ENCODE measurements at regions not wholly inside any gene's neighbourhood (a gene's known extent, or its start where the extent isn't known, plus 50 kb on each side); places are given as distances from the start of the nearest gene placed in this dataset.

GRCh38 chr2:12271589-12271984 is 445.1 kb upstream of the TRIB2 start:
- Histone ChIP-seq H3K9me2 (ENCODE audit: insufficient read depth, low read length) (no peaks in the 10 kb centered on the region; the same call in 1 of the 2 replicates), H3K27ac (ENCODE audit: low read depth, low read length, poor library complexity, severe bottlenecking) (no peak overlapping the region), H3K9me3 (ENCODE audit: low read length) (no peaks in the 10 kb centered on the region), H2AFZ (ENCODE audit: low read length) (peak overlapping the region; percentile 47; the same call in 1 of the 2 replicates), H3K36me3 (ENCODE audit: insufficient read depth, low read length) (no peaks in the 10 kb centered on the region), H3K4me3 (ENCODE audit: low read depth, low read length, poor library complexity, severe bottlenecking) (no peak overlapping the region), H4K20me1 (ENCODE audit: insufficient read depth, low read length) (no peaks in the 10 kb centered on the region), H3K79me2 (ENCODE audit: insufficient read depth, low read depth, low read length) (no peaks in the 10 kb centered on the region), H3K4me2 (ENCODE audit: low read length) (no peak overlapping the region), H3K4me1 (ENCODE audit: insufficient read depth, low read length, poor library complexity, severe bottlenecking) (no peaks in the 10 kb centered on the region)
- intact Hi-C loops (cut with micrococcal nuclease; ENCODE audit: unreplicated experiment): no loop called here
- no peak for DNase-seq (ENCODE audit: low spot score)
- CTCF ChIA-PET (ENCODE audit: unreplicated experiment): no interaction called here
- TF ChIP-seq, protein P1, sequence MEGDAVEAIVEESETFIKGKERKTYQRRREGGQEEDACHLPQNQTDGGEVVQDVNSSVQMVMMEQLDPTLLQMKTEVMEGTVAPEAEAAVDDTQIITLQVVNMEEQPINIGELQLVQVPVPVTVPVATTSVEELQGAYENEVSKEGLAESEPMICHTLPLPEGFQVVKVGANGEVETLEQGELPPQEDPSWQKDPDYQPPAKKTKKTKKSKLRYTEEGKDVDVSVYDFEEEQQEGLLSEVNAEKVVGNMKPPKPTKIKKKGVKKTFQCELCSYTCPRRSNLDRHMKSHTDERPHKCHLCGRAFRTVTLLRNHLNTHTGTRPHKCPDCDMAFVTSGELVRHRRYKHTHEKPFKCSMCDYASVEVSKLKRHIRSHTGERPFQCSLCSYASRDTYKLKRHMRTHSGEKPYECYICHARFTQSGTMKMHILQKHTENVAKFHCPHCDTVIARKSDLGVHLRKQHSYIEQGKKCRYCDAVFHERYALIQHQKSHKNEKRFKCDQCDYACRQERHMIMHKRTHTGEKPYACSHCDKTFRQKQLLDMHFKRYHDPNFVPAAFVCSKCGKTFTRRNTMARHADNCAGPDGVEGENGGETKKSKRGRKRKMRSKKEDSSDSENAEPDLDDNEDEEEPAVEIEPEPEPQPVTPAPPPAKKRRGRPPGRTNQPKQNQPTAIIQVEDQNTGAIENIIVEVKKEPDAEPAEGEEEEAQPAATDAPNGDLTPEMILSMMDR (conservative IDR thresholded peaks at IDR 0.05; ENCODE audit: low read length): no peak
- TF ChIP-seq EZH2phosphoT487 (IDR thresholded peaks at IDR 0.05; ENCODE audit: borderline replicate concordance, low read depth, low read length): no peak
- BruUV-seq (replicated peaks): no TSS peak
- POLR2A ChIA-PET: interaction anchor here (0.6 to 1.6 kb wide), 3 partner anchors 12 to 54 kb away, joined by 3 to 8 read pairs (median 4); no protein-coding TSS in a partner anchor

DNA sequence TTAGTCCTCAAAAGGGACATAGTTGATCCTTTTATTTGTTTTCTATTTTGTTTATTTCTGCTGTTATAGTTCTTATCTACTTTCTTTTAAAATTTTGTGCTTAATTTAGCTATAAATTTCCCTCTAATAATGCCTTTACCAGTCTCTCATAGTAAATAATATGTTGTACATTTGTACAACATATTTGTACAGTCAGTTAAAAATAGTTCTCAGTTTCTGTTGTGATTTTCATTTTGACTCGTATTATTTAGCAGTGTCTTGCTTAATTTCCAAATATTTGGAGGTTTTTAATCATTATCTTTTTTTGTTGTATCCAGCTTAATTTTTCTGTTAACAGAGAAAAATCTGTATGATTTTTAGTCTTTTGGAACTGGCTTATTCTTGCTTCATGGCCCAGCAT is 443.6 kb upstream of the TRIB2 start:
- Histone ChIP-seq H2AFZ (ENCODE audit: low read length) (no peak overlapping the region), H3K9me3 (ENCODE audit: low read length) (no peaks in the 10 kb centered on the region), H3K36me3 (ENCODE audit: insufficient read depth, low read length) (no peaks in the 10 kb centered on the region), H3K27ac (ENCODE audit: low read depth, low read length, poor library complexity, severe bottlenecking) (no peak overlapping the region), H3K4me3 (ENCODE audit: low read depth, low read length, poor library complexity, severe bottlenecking) (no peak overlapping the region), H4K20me1 (ENCODE audit: insufficient read depth, low read length) (no peaks in the 10 kb centered on the region), H3K4me1 (ENCODE audit: insufficient read depth, low read length, poor library complexity, severe bottlenecking) (no peaks in the 10 kb centered on the region), H3K9me2 (ENCODE audit: insufficient read depth, low read length) (no peaks in the 10 kb centered on the region; the same call in 1 of the 2 replicates), H3K4me2 (ENCODE audit: low read length) (no peak overlapping the region), H3K79me2 (ENCODE audit: insufficient read depth, low read depth, low read length) (no peaks in the 10 kb centered on the region)
- intact Hi-C loops (cut with micrococcal nuclease; ENCODE audit: unreplicated experiment): no loop called here
- BruUV-seq (replicated peaks): no TSS peak
- CTCF ChIA-PET (ENCODE audit: unreplicated experiment): no interaction called here
- TF ChIP-seq EZH2phosphoT487 (IDR thresholded peaks at IDR 0.05; ENCODE audit: borderline replicate concordance, low read depth, low read length): no peak
- TF ChIP-seq, protein P1 (conservative IDR thresholded peaks at IDR 0.05; ENCODE audit: low read length): no peak
- no peak for DNase-seq (ENCODE audit: low spot score)
- POLR2A ChIA-PET: interaction anchor here (1.1 kb wide), 1 partner anchor 52 kb away, joined by 4 read pairs; no protein-coding TSS in a partner anchor

DNA sequence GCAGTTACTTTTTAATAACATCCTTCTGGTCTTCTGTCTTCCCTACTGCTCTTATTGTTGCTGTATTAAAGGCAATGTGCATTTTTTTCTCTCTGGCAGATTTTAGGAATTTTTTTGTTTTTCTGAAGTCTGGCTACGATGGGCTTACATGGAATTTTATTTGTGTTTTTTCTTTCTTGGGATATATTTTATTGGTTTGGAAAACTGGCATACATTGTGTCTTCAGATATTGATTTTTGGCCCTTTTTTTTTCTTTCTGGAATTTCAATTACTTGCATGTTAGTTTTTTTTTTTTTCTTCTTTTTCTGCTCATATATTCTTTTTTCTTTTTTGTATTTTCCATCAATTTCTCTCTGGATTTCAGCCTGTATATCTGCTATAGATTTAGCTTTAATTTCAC is 442.1 kb upstream of the TRIB2 start:
- DNase-seq (ENCODE audit: low spot score): no peak
- H3K36me3 ChIP-seq (ENCODE audit: insufficient read depth, low read length): no peaks in the 10 kb centered on the region
- no peaks in the 10 kb centered on the region; the same call in 1 of the 2 replicates for H3K9me2 ChIP-seq (ENCODE audit: insufficient read depth, low read length)
- H3K4me1 ChIP-seq (ENCODE audit: insufficient read depth, low read length, poor library complexity, severe bottlenecking): no peaks in the 10 kb centered on the region
- no peak overlapping the region for H3K4me2 ChIP-seq (ENCODE audit: low read length)
- CTCF ChIA-PET (ENCODE audit: unreplicated experiment): no interaction called here
- TF ChIP-seq, protein P1 (conservative IDR thresholded peaks at IDR 0.05; ENCODE audit: low read length): no peak
- no peak for TF ChIP-seq EZH2phosphoT487 (IDR thresholded peaks at IDR 0.05; ENCODE audit: borderline replicate concordance, low read depth, low read length)
- H3K9me3 ChIP-seq (ENCODE audit: low read length): no peaks in the 10 kb centered on the region
- intact Hi-C loops (cut with micrococcal nuclease; ENCODE audit: unreplicated experiment): no loop called here
- POLR2A ChIA-PET: interaction anchor here (0.7 kb wide), 1 partner anchor 561 kb away, joined by 4 read pairs; no protein-coding TSS in a partner anchor
- no peak overlapping the region for H3K27ac ChIP-seq (ENCODE audit: low read depth, low read length, poor library complexity, severe bottlenecking)
- no peaks in the 10 kb centered on the region for H4K20me1 ChIP-seq (ENCODE audit: insufficient read depth, low read length)
- no peak overlapping the region for H2AFZ ChIP-seq (ENCODE audit: low read length)
- no peak overlapping the region for H3K4me3 ChIP-seq (ENCODE audit: low read depth, low read length, poor library complexity, severe bottlenecking)
- no TSS peak for BruUV-seq (replicated peaks)
- H3K79me2 ChIP-seq (ENCODE audit: insufficient read depth, low read depth, low read length): no peaks in the 10 kb centered on the region
